ENCODE measurements at regions not wholly inside any gene's neighbourhood (a gene's known extent, or its start where the extent isn't known, plus 50 kb on each side); places are given as distances from the start of the nearest gene placed in this dataset.

- H3K9me3 Mint-ChIP-seq (ENCODE audit: low read depth) = peaks cover 8% of the 10 kb centered on the region
- no peak overlapping the region for H3K27ac Mint-ChIP-seq (ENCODE audit: unreplicated experiment)
- H3K4me3 Mint-ChIP-seq (ENCODE audit: unreplicated experiment) = no peak overlapping the region
- TF ChIP-seq, protein P1, sequence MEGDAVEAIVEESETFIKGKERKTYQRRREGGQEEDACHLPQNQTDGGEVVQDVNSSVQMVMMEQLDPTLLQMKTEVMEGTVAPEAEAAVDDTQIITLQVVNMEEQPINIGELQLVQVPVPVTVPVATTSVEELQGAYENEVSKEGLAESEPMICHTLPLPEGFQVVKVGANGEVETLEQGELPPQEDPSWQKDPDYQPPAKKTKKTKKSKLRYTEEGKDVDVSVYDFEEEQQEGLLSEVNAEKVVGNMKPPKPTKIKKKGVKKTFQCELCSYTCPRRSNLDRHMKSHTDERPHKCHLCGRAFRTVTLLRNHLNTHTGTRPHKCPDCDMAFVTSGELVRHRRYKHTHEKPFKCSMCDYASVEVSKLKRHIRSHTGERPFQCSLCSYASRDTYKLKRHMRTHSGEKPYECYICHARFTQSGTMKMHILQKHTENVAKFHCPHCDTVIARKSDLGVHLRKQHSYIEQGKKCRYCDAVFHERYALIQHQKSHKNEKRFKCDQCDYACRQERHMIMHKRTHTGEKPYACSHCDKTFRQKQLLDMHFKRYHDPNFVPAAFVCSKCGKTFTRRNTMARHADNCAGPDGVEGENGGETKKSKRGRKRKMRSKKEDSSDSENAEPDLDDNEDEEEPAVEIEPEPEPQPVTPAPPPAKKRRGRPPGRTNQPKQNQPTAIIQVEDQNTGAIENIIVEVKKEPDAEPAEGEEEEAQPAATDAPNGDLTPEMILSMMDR (IDR thresholded peaks at IDR 0.05) = no peak
- no peak for DNase-seq (ENCODE audit: low spot score)
- H3K27me3 Mint-ChIP-seq (ENCODE audit: low read depth) = peaks cover 51% of the 10 kb centered on the region
- peaks cover 5% of the 10 kb centered on the region for H3K36me3 Mint-ChIP-seq (ENCODE audit: low read depth)
- no peaks in the 10 kb centered on the region for H3K4me1 Mint-ChIP-seq (ENCODE audit: low read depth)
These were observed 437.9 kb downstream of the DAD1 start for GRCh38 chr14:22151121-22151520.

GRCh38 chr14:22149058-22149457, 440.0 kb downstream of the DAD1 start:
- H3K27ac Mint-ChIP-seq (ENCODE audit: unreplicated experiment) = no peak overlapping the region
- no peak for DNase-seq (ENCODE audit: low spot score)
- no peaks in the 10 kb centered on the region for H3K4me1 Mint-ChIP-seq (ENCODE audit: low read depth)
- no peak overlapping the region for H3K4me3 Mint-ChIP-seq (ENCODE audit: unreplicated experiment)
- peaks cover 5% of the 10 kb centered on the region for H3K36me3 Mint-ChIP-seq (ENCODE audit: low read depth)
- TF ChIP-seq, protein P1 (IDR thresholded peaks at IDR 0.05) = no peak
- H3K27me3 Mint-ChIP-seq (ENCODE audit: low read depth) = peaks cover 48% of the 10 kb centered on the region
- peaks cover 8% of the 10 kb centered on the region for H3K9me3 Mint-ChIP-seq (ENCODE audit: low read depth)

DNA sequence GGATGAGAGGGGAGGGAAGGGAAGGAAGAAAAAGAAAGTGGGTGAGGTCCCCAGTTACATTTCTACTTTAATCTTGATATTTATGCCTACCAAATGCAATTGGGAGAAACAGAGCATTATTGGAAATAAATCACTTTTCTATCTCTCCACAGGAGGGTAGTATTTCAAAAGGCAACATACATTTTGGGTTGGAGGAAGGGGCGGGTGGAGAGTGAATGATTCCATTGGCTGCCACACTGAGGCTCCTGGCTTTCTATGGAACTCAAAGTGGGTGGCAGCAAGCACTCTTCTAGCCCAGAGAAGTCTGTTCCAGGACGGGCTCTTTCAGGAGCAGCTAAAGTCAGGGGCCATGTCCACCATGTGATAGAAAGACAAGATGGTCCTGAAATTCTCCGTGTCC, 441.3 kb downstream of the DAD1 start:
- Mint-ChIP-seq H3K27ac (ENCODE audit: unreplicated experiment) (no peak overlapping the region), H3K4me1 (ENCODE audit: low read depth) (no peaks in the 10 kb centered on the region), H3K36me3 (ENCODE audit: low read depth) (peaks cover 5% of the 10 kb centered on the region), H3K4me3 (ENCODE audit: unreplicated experiment) (no peak overlapping the region), H3K27me3 (ENCODE audit: low read depth) (peaks cover 45% of the 10 kb centered on the region), H3K9me3 (ENCODE audit: low read depth) (peaks cover 8% of the 10 kb centered on the region)
- DNase-seq (ENCODE audit: low spot score) = no peak
- TF ChIP-seq, protein P1 (IDR thresholded peaks at IDR 0.05) = peak; percentile 25

- H3K4me1 Mint-ChIP-seq (ENCODE audit: low read depth) = no peaks in the 10 kb centered on the region
- DNase-seq (ENCODE audit: low spot score) = no peak
- no peak overlapping the region for H3K27ac Mint-ChIP-seq (ENCODE audit: unreplicated experiment)
- H3K36me3 Mint-ChIP-seq (ENCODE audit: low read depth) = peaks cover 2% of the 10 kb centered on the region
- H3K9me3 Mint-ChIP-seq (ENCODE audit: low read depth) = no peaks in the 10 kb centered on the region
- peaks cover 50% of the 10 kb centered on the region for H3K27me3 Mint-ChIP-seq (ENCODE audit: low read depth)
- H3K4me3 Mint-ChIP-seq (ENCODE audit: unreplicated experiment) = no peak overlapping the region
- TF ChIP-seq, protein P1 (IDR thresholded peaks at IDR 0.05) = no peak
These were observed 445.7 kb downstream of the DAD1 start for GRCh38 chr14:22143363-22143762.

DNA sequence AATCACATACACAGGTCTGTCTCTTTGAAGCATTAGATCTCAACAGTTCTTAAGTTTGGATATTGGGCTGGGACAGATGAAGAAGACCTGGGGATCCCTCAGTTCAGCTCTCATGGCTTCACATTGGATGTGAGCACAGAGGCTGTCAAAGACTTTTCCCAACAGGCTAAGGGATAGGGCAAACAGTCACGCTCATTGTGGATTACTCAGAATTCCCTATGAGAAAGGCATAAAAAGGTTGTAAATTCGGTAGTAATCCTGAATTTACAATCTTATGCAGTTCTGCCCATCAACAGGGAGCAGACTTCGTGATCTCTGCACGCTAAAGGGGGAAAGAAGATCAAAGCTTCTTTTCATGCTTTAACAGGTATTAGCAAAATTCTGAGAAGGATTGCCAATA, 448.4 kb downstream of the DAD1 start:
- no peak overlapping the region for H3K27ac Mint-ChIP-seq (ENCODE audit: unreplicated experiment)
- H3K4me3 Mint-ChIP-seq (ENCODE audit: unreplicated experiment) = no peak overlapping the region
- H3K4me1 Mint-ChIP-seq (ENCODE audit: low read depth) = no peaks in the 10 kb centered on the region
- peaks cover 6% of the 10 kb centered on the region for H3K9me3 Mint-ChIP-seq (ENCODE audit: low read depth)
- H3K36me3 Mint-ChIP-seq (ENCODE audit: low read depth) = peaks cover 1% of the 10 kb centered on the region
- peaks cover 31% of the 10 kb centered on the region for H3K27me3 Mint-ChIP-seq (ENCODE audit: low read depth)
- DNase-seq (ENCODE audit: low spot score) = no peak
- TF ChIP-seq, protein P1 (IDR thresholded peaks at IDR 0.05) = no peak
